ENCODE measurements at regions not wholly inside any gene's neighbourhood (a gene's known extent, or its start where the extent isn't known, plus 50 kb on each side); places are given as distances from the start of the nearest gene placed in this dataset.

GRCh38 chr5:103840600-103840999, 278.0 kb upstream of the NUDT12 start:
- TF ChIP-seq CTCF (IDR thresholded peaks at IDR 0.05; ENCODE audit: low read depth, low read length, missing control alignments): no peak
- in situ Hi-C loops (cut with HindIII; ENCODE audit: low sequenced_read_pairs): no loop called here
- H3K4me3 ChIP-seq (ENCODE audit: low read depth, low read length): no peak overlapping the region
- DNase-seq (ENCODE audit: low read depth): no peak

- TF ChIP-seq CTCF (IDR thresholded peaks at IDR 0.05; ENCODE audit: low read depth, low read length, missing control alignments): no peak
- no peak overlapping the region for H3K4me3 ChIP-seq (ENCODE audit: low read depth, low read length)
- DNase-seq (ENCODE audit: low read depth): no peak
- in situ Hi-C loops (cut with HindIII; ENCODE audit: low sequenced_read_pairs): no loop called here
These were observed 271.6 kb upstream of the NUDT12 start for GRCh38 chr5:103834216-103834615.

GRCh38 chr5:103829585-103829984, 267.0 kb upstream of the NUDT12 start:
- in situ Hi-C loops (cut with HindIII; ENCODE audit: low sequenced_read_pairs): no loop called here
- DNase-seq (ENCODE audit: low read depth): no peak
- peak; percentile 23 for TF ChIP-seq CTCF (IDR thresholded peaks at IDR 0.05; ENCODE audit: low read depth, low read length, missing control alignments)
- H3K4me3 ChIP-seq (ENCODE audit: low read depth, low read length): no peak overlapping the region

- H3K4me3 ChIP-seq (ENCODE audit: low read depth, low read length): no peak overlapping the region
- TF ChIP-seq CTCF (IDR thresholded peaks at IDR 0.05; ENCODE audit: low read depth, low read length, missing control alignments): no peak
- in situ Hi-C loops (cut with HindIII; ENCODE audit: low sequenced_read_pairs): no loop called here
- DNase-seq (ENCODE audit: low read depth): no peak
These were observed 265.4 kb upstream of the NUDT12 start for GRCh38 chr5:103827976-103828375.

GRCh38 chr5:103821361-103821760, 258.8 kb upstream of the NUDT12 start:
- no peak for DNase-seq (ENCODE audit: low read depth)
- no peak overlapping the region for H3K4me3 ChIP-seq (ENCODE audit: low read depth, low read length)
- in situ Hi-C loops (cut with HindIII; ENCODE audit: low sequenced_read_pairs): no loop called here
- TF ChIP-seq CTCF (IDR thresholded peaks at IDR 0.05; ENCODE audit: low read depth, low read length, missing control alignments): no peak

GRCh38 chr5:103808464-103809106, 246.0 kb upstream of the NUDT12 start:
- H3K4me3 ChIP-seq (ENCODE audit: low read depth, low read length): no peak overlapping the region
- peak; percentile 100 for TF ChIP-seq CTCF (IDR thresholded peaks at IDR 0.05; ENCODE audit: low read depth, low read length, missing control alignments)
- in situ Hi-C loops (cut with HindIII; ENCODE audit: low sequenced_read_pairs): no loop called here
- peak; percentile 40 for DNase-seq (ENCODE audit: low read depth)
